ENCODE measurements at regions not wholly inside any gene's neighbourhood (a gene's known extent, or its start where the extent isn't known, plus 50 kb on each side); places are given as distances from the start of the nearest gene placed in this dataset.

DNA sequence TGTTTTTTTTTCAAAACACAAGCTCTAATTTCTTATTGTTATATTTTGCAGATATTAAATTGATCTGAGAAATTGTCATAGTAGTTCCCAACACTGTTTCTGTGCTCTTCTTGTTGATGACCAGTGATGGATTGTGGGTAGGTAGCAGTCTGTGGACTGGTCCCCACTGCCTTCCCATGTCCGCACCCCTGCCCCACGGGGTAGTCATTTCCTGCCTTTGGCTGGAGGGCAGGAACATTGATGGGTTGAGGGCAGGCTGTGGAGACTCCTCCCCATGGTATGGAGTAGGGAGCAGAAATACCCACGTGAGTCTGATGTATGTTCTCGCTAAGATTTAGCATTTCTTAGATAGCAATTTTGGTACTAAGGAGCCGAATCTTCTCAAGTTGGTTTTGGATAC lies 762.0 kb downstream of the CDH8 start:
- ATAC-seq (replicated peaks) (no peak), DNase-seq (no peak)
- H3K36me3 Mint-ChIP-seq (ENCODE audit: insufficient read depth): no peaks in the 10 kb centered on the region
- H3K4me1 Mint-ChIP-seq (ENCODE audit: low read depth in 2 of 2): no peaks in the 10 kb centered on the region
- no peaks in the 10 kb centered on the region for H3K27me3 Mint-ChIP-seq
- H3K27ac Mint-ChIP-seq: no peak overlapping the region
- H3K9me3 Mint-ChIP-seq: peaks cover 16 to 27% of the 10 kb centered on the region in 2 donors
- H3K4me3 Mint-ChIP-seq: no peak overlapping the region

GRCh38 chr16:61270726-61271125 lies 765.5 kb downstream of the CDH8 start:
- ATAC-seq (replicated peaks) (no peak), DNase-seq (no peak)
- Mint-ChIP-seq H3K4me1 (ENCODE audit: low read depth in 2 of 2) (no peaks in the 10 kb centered on the region), H3K4me3 (no peak overlapping the region), H3K9me3 (peaks cover 13 to 28% of the 10 kb centered on the region in 2 donors), H3K36me3 (ENCODE audit: insufficient read depth) (no peaks in the 10 kb centered on the region), H3K27ac (no peak overlapping the region), H3K27me3 (no peaks in the 10 kb centered on the region)

- Mint-ChIP-seq H3K36me3 (ENCODE audit: insufficient read depth) (no peaks in the 10 kb centered on the region), H3K4me1 (ENCODE audit: low read depth in 2 of 2) (no peaks in the 10 kb centered on the region), H3K27ac (no peak overlapping the region), H3K4me3 (no peak overlapping the region), H3K27me3 (no peaks in the 10 kb centered on the region), H3K9me3 (peaks cover 6 to 7% of the 10 kb centered on the region in 2 donors)
- no peak for DNase-seq
- no peak for ATAC-seq (replicated peaks)
These were observed 772.8 kb downstream of the CDH8 start for GRCh38 chr16:61263400-61263799.

GRCh38 chr16:61261315-61261714 lies 774.9 kb downstream of the CDH8 start:
- H3K4me3 Mint-ChIP-seq: no peak overlapping the region
- no peaks in the 10 kb centered on the region for H3K4me1 Mint-ChIP-seq (ENCODE audit: low read depth in 2 of 2)
- no peaks in the 10 kb centered on the region for H3K27me3 Mint-ChIP-seq
- peaks cover 0 to 5% of the 10 kb centered on the region in 2 donors for H3K9me3 Mint-ChIP-seq
- DNase-seq (no peak), ATAC-seq (replicated peaks) (no peak)
- H3K27ac Mint-ChIP-seq: no peak overlapping the region
- no peaks in the 10 kb centered on the region for H3K36me3 Mint-ChIP-seq (ENCODE audit: insufficient read depth)

- ATAC-seq (replicated peaks) (no peak), DNase-seq (no peak)
- Mint-ChIP-seq H3K9me3 (peaks cover 6 to 12% of the 10 kb centered on the region in 2 donors), H3K27me3 (no peaks in the 10 kb centered on the region), H3K36me3 (ENCODE audit: insufficient read depth) (no peaks in the 10 kb centered on the region), H3K4me3 (no peak overlapping the region), H3K4me1 (ENCODE audit: low read depth in 2 of 2) (no peaks in the 10 kb centered on the region), H3K27ac (no peak overlapping the region)
These were observed 789.6 kb downstream of the CDH8 start for GRCh38 chr16:61246592-61246991.

- no peaks in the 10 kb centered on the region for H3K4me1 Mint-ChIP-seq (ENCODE audit: low read depth in 2 of 2)
- H3K27ac Mint-ChIP-seq: no peak overlapping the region
- no peak overlapping the region for H3K4me3 Mint-ChIP-seq
- no peaks in the 10 kb centered on the region for H3K36me3 Mint-ChIP-seq (ENCODE audit: insufficient read depth)
- H3K9me3 Mint-ChIP-seq: peaks cover 5 to 6% of the 10 kb centered on the region in 2 donors
- DNase-seq (no peak), ATAC-seq (replicated peaks) (no peak)
- H3K27me3 Mint-ChIP-seq: no peaks in the 10 kb centered on the region
These were observed 792.3 kb downstream of the CDH8 start for GRCh38 chr16:61243954-61244353.

DNA sequence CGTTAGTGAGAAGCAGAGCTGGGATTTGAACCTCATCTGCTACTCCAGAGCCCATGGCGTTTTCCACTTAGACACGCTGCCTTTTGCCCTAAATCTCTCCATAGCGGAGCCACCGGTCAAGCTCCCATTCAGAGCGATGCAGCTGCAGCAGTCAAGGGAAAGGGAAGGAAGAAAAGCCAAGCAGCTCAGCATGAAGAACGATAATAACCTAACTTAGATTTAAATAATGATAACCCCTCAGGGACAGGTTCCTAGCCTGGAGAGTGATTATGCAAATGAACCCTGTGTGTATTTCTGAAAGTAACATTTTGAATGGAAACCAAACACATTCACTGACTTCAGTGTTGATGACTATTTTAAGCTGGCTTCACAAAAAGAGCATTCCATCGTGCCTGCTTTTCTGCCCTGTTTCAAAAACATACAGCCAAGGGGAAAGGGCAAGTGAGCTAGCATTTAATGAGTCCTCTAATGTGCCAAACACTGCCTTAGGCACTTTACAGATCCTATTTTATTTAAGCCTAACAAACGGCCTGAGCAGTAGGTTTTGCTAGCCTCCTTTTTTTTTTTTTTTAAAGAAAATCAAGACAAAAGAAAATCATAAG lies 798.3 kb downstream of the CDH8 start:
- Mint-ChIP-seq H3K4me3 (no peak overlapping the region), H3K27ac (no peak overlapping the region), H3K9me3 (peaks cover 0 to 1% of the 10 kb centered on the region in 2 donors), H3K27me3 (no peaks in the 10 kb centered on the region), H3K4me1 (ENCODE audit: low read depth in 2 of 2) (no peaks in the 10 kb centered on the region), H3K36me3 (ENCODE audit: insufficient read depth) (no peaks in the 10 kb centered on the region)
- no peak for ATAC-seq (replicated peaks)
- DNase-seq: no peak

- H3K36me3 Mint-ChIP-seq (ENCODE audit: insufficient read depth): no peaks in the 10 kb centered on the region
- H3K4me3 Mint-ChIP-seq: no peak overlapping the region
- DNase-seq (no peak), ATAC-seq (replicated peaks) (no peak)
- no peaks in the 10 kb centered on the region for H3K27me3 Mint-ChIP-seq
- H3K4me1 Mint-ChIP-seq (ENCODE audit: low read depth in 2 of 2): no peaks in the 10 kb centered on the region
- H3K27ac Mint-ChIP-seq: no peak overlapping the region
- H3K9me3 Mint-ChIP-seq: no peaks in the 10 kb centered on the region
These were observed 802.5 kb downstream of the CDH8 start for GRCh38 chr16:61233713-61234112.

DNA sequence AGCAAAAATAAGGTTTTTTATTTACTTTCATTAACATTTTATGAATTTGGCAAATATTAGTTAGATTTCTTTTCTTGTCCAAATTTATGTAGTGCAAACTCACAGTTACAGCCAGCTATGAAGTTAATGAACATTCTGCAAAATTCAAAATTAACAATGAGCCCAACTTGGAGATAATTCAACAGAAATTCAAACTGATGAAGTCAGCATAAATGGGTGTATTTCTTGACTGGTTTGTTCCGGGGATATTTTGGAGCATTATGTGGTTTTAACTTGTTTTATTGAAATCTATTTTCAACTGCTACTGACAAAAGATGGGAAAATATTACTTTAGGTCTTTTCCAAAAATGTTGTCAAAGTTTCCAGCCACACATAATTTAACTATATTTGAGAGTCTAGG lies 807.9 kb downstream of the CDH8 start:
- Mint-ChIP-seq H3K4me1 (ENCODE audit: low read depth in 2 of 2) (no peaks in the 10 kb centered on the region), H3K4me3 (no peak overlapping the region), H3K9me3 (no peaks in the 10 kb centered on the region), H3K36me3 (ENCODE audit: insufficient read depth) (no peaks in the 10 kb centered on the region), H3K27ac (no peak overlapping the region), H3K27me3 (no peaks in the 10 kb centered on the region)
- DNase-seq (no peak), ATAC-seq (replicated peaks) (no peak)

- no peak for DNase-seq
- Mint-ChIP-seq H3K27ac (no peak overlapping the region), H3K36me3 (ENCODE audit: insufficient read depth) (no peaks in the 10 kb centered on the region), H3K27me3 (no peaks in the 10 kb centered on the region), H3K4me1 (ENCODE audit: low read depth in 2 of 2) (no peaks in the 10 kb centered on the region), H3K9me3 (peaks cover 0 to 8% of the 10 kb centered on the region in 2 donors), H3K4me3 (no peak overlapping the region)
- ATAC-seq (replicated peaks): no peak
These were observed 820.6 kb downstream of the CDH8 start for GRCh38 chr16:61215605-61216004.

GRCh38 chr16:61214780-61215179 lies 821.5 kb downstream of the CDH8 start:
- Mint-ChIP-seq H3K36me3 (ENCODE audit: insufficient read depth) (no peaks in the 10 kb centered on the region), H3K4me3 (no peak overlapping the region), H3K9me3 (peaks cover 0 to 8% of the 10 kb centered on the region in 2 donors), H3K4me1 (ENCODE audit: low read depth in 2 of 2) (no peaks in the 10 kb centered on the region), H3K27me3 (no peaks in the 10 kb centered on the region), H3K27ac (no peak overlapping the region)
- no peak for ATAC-seq (replicated peaks)
- no peak for DNase-seq

GRCh38 chr16:61210076-61210475 lies 826.2 kb downstream of the CDH8 start:
- no peaks in the 10 kb centered on the region for H3K4me1 Mint-ChIP-seq (ENCODE audit: low read depth in 2 of 2)
- no peak overlapping the region for H3K27ac Mint-ChIP-seq
- ATAC-seq (replicated peaks) (no peak), DNase-seq (no peak)
- H3K36me3 Mint-ChIP-seq (ENCODE audit: insufficient read depth): no peaks in the 10 kb centered on the region
- H3K9me3 Mint-ChIP-seq: peaks cover 13 to 23% of the 10 kb centered on the region in 2 donors
- no peaks in the 10 kb centered on the region for H3K27me3 Mint-ChIP-seq
- H3K4me3 Mint-ChIP-seq: no peak overlapping the region

DNA sequence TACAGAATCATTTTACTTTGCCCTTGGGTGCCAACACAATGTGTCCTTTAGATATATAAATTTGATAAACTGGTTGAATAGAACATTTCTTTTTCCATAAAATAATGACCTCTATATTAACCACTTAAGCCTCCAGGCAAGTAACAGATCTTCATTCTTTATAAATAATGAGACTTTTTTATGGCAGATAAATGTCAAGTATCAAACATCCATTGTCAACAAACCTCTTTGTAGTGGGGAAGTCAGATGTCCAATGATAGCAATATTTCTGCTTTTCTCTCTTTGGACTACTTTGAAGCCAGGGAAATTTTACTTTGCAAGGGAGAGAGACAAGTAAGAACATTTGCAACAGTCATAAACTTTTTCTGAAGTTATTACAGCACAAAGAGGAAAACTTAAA lies 841.2 kb downstream of the CDH8 start:
- H3K27ac Mint-ChIP-seq: no peak overlapping the region
- no peaks in the 10 kb centered on the region for H3K36me3 Mint-ChIP-seq (ENCODE audit: insufficient read depth)
- no peak for DNase-seq
- no peaks in the 10 kb centered on the region for H3K27me3 Mint-ChIP-seq
- ATAC-seq (replicated peaks): no peak
- peaks cover 10 to 19% of the 10 kb centered on the region in 2 donors for H3K9me3 Mint-ChIP-seq
- H3K4me1 Mint-ChIP-seq (ENCODE audit: low read depth in 2 of 2): no peaks in the 10 kb centered on the region
- no peak overlapping the region for H3K4me3 Mint-ChIP-seq

GRCh38 chr16:61194573-61194972 lies 841.7 kb downstream of the CDH8 start:
- ATAC-seq (replicated peaks): no peak
- H3K4me1 Mint-ChIP-seq (ENCODE audit: low read depth in 2 of 2): no peaks in the 10 kb centered on the region
- H3K27me3 Mint-ChIP-seq: no peaks in the 10 kb centered on the region
- no peak overlapping the region for H3K4me3 Mint-ChIP-seq
- DNase-seq: no peak
- H3K27ac Mint-ChIP-seq: no peak overlapping the region
- no peaks in the 10 kb centered on the region for H3K36me3 Mint-ChIP-seq (ENCODE audit: insufficient read depth)
- peaks cover 15 to 20% of the 10 kb centered on the region in 2 donors for H3K9me3 Mint-ChIP-seq

- H3K27me3 Mint-ChIP-seq: no peaks in the 10 kb centered on the region
- no peaks in the 10 kb centered on the region for H3K36me3 Mint-ChIP-seq (ENCODE audit: insufficient read depth)
- DNase-seq (no peak), ATAC-seq (replicated peaks) (no peak)
- no peaks in the 10 kb centered on the region for H3K4me1 Mint-ChIP-seq (ENCODE audit: low read depth in 2 of 2)
- no peak overlapping the region for H3K27ac Mint-ChIP-seq
- no peak overlapping the region for H3K4me3 Mint-ChIP-seq
- peaks cover 11 to 12% of the 10 kb centered on the region in 2 donors for H3K9me3 Mint-ChIP-seq
These were observed 853.8 kb downstream of the CDH8 start for GRCh38 chr16:61182391-61182790.

Data from effector memory CD8-positive, alpha-beta T cell (primary cell).